ENCODE measurements at regions not wholly inside any gene's neighbourhood (a gene's known extent, or its start where the extent isn't known, plus 50 kb on each side); places are given as distances from the start of the nearest gene placed in this dataset.

GRCh38 chr10:123298583-123298982 lies 144.4 kb downstream of the BUB3 start:
- TF ChIP-seq CTCF (IDR thresholded peaks at IDR 0.05) (no peak), ZFX (IDR thresholded peaks at IDR 0.05; ENCODE audit: borderline replicate concordance) (no peak)
